HG02642 (cell line): ENCODE measurements at regions not wholly inside any gene's neighbourhood (a gene's known extent, or its start where the extent isn't known, plus 50 kb on each side); places are given as distances from the start of the nearest gene placed in this dataset.

Experiments
- ATAC-seq: cut with Tn5 transposase; IDR thresholded peaks from one replicate; pipeline ENCODE4 v1.9.1; 2021; ENCODE audit warnings: mild to moderate bottlenecking; ENCODE audit not compliant: unreplicated experiment, poor library complexity

- no peak for ATAC-seq
Measured at GRCh38 chr20:21821358-21821757, 115.9 kb downstream of the PAX1 start.

DNA sequence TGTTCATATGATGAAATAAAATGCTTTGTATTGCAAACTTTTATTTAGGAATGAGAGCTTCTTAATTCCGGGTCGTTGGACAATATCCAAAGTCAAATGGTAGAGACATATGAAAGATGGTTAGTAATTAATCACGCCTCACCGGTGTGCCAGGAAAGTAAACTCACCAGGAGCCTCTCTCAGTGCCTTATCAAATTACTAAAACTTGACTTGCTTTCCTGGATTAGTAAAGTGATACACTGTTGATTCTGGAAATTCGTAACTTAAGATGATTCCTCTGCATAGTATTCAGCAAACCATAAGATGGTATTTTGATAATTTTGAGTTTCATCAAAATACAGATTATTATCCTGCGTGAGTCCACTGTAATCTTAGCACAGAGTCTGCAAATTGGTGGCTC is 115.2 kb downstream of the PAX1 start:
- ATAC-seq = no peak

GRCh38 chr20:21820045-21820444 is 114.6 kb downstream of the PAX1 start:
- no peak for ATAC-seq

GRCh38 chr20:21812379-21812778 is 106.9 kb downstream of the PAX1 start:
- ATAC-seq = no peak

DNA sequence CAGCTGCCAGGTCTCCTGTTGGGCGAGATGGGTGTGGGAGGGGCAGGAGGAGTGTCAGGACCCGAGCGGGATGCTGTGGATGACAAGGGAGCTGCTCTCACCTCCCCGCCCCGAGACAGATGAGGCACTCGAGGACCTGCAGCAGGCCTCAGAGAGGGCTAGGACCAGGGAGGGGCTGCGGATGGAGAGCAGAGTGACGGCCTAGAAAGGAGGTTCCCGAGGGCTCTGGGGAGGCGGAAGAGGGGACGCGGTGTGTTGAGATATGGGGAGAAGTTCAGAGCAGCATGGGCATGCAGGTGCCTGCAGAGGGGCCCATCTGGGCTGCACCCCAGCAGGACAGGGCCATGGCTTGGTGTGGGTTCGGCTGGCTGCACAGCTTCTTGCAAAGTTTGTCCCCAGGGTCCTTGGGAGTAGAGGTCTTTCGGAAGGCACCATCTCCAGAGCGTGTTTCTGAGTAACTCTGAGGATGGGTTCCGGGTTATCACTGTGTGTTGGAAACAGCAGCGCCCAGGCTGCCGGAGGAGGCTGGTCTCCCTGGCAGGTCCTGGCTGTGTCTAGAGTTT is 104.6 kb downstream of the PAX1 start:
- no peak for ATAC-seq

DNA sequence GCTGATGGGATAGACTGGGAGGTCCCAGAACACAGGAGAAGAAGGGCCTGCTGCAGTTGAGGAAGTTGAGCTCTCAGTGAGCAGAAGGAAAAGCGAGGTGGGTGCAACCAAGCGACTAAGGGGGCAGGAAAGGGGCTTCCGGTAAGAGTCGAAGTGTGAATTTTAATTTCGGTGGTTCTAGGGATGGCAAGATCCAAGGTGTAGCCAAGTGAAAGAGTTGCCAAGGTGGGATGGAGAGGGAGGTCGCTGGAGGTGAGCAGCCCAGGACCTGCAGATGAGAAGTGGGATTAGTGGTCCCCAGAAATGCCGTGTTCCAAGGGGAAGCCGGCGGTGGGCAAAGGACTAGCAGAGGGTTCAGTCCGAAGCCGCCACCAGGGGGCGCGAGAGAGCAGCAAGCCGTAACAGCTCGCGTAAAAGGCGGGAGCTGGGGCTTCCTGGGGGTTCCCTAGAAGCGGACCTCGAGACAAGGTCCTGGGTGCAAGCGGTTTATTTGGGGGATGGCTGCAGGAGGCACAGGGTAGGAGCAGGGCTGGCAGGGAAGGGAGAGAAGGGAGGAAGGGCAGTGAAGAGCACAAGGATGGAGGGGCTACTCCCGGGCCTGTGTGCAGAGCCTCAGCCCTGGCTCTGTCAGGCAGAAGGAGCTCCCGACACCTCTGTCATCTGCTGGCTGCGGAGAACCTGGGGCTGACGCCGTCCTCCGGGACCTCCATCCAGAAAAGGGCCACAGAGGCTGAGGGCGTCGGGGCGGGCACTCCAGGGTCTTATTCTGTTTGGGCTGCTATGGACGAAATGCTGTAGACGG is 103.6 kb downstream of the PAX1 start:
- ATAC-seq = peak; percentile 64

DNA sequence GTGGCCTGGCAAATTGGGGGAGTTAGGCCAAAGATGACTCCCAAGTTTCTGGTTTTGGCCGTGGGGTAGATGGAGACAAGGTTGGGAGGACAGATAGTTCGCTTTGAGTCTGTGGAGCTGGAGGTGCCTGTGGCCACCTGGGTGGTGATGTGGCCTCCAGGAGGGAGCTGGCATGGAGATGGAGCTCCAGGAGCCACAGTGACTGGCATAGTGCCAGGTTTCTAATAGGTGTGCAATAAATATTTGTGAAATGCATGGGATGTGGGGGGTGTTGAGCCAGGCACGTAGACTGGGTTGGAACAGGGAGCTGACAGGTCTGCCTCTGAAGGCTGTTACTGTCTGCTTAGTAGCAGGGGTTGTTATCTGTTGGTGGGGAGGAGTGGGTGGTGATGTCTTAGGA is 102.7 kb downstream of the PAX1 start:
- ATAC-seq = no peak

GRCh38 chr20:21804802-21805201 is 99.3 kb downstream of the PAX1 start:
- no peak for ATAC-seq

GRCh38 chr20:21801193-21801592 is 95.7 kb downstream of the PAX1 start:
- ATAC-seq = no peak

- no peak for ATAC-seq
Measured at GRCh38 chr20:21798384-21798783, 92.9 kb downstream of the PAX1 start.

DNA sequence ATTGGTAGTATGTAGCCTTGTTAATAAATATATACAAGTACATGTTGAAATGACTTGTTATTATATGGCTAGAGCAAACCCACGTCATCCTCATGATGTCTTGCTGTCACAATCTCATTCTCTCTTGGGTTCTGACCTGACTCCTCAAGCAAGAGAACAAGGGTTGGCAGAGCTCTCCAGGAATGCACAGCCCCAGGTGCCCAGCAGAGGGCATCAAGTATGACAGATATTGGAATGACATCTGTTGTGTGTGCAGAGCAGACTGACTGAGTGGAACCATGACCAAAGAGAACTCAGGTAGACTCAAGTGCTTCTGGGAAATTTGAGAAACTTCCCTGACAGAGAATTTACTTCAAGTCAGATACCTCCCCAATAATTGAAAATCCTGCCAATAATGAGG is 90.6 kb downstream of the PAX1 start:
- ATAC-seq = no peak

DNA sequence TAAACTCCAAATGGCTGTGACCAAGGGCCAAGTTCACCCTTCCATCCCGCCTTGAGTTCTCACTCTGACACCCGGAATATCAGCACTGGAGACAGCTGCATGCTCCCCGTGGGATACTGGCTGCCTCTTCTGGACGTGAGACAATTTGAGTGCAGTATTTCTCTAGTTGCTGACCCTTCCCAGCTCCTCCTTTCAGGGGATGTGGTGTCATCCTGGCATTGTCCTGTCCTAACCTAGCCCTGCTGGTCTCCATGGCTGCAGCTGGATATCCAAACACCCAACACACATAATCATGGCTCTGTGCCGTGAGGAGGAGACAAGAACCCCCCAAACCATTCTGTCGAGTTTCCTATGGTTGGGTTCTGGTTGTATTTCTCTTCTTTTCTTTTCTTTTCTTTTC is 82.6 kb downstream of the PAX1 start:
- ATAC-seq = no peak

DNA sequence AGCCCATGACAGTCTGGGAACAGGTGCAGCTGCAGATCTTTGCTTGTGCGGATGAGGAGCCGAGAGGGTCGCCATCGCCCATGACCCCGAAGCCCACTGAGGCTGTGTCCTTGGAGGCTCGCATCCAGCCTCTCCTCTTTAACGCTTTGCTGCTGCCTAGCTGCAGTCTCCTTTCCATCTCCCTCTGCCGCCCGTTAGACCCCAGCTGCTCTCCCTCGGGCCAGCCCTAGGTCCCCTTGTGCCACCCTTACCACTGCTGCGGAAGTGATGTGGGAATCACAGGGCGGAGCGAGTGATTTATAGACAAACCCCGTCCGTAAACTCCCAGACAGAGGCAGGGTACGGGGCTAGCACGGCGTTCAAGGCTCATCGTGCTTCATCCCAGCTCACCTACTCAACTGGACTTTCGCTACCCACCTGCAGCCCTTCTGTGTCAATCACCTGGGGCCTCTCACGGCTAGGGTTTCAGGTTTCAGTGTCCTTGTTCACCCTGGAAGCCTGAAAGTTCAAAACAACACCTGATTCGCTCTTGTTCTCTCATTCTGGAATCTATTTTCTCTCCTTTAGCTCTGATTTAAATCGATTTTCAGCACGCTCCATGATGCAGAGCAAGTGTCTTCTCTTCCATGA is 76.1 kb downstream of the PAX1 start:
- no peak for ATAC-seq

DNA sequence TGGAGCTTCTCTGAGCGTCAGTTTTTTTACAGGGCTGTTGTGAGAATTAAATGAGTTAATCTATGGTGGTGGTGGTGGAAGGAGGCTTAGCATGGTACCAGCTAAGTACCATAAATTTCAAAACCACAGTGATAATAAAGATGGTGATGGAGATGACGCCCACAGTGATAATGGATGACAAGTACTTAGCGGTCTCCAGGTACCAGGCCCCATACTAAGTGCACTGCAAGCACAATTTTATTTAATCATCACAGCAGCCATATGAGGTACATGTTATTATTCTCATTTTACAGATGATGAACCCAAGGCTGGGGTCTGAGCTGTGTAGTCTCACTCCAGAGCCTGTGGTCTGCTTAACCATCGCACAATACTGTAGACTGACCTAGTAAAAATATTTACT is 75.1 kb downstream of the PAX1 start:
- no peak for ATAC-seq
